ENCODE measurements at regions not wholly inside any gene's neighbourhood (a gene's known extent, or its start where the extent isn't known, plus 50 kb on each side); places are given as distances from the start of the nearest gene placed in this dataset.

DNA sequence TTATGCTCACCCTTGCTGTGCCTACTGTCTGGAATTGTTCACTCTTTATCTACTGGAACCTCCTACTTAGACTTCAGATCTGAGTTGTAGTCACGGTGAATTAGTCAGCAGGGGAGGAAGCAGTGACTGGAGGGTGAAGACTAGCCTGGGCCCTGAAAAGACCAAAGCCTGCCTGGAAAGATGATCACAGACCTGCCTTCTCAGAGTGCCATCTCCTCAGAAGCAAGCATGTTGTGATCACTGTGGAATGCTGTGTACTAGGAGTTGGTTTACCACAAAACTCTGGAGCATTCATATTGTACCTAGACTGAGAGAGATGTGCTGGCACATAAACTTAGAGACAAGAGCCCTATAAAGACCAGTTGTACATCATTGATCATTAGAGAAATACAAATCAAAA is 100.7 kb upstream of the SCN10A start:
- Histone ChIP-seq H3K4me1 (replicated peaks in 1 of 4; ENCODE audit: control insufficient read depth in 3 of 4, insufficient read depth in 4 of 4, low read length in 3 of 4) (no peaks in the 10 kb centered on the region), H2AK5ac (ENCODE audit: low read depth, low read length) (no peak overlapping the region), H2BK12ac (ENCODE audit: low read depth, low read length) (no peak overlapping the region), H3K79me2 (ENCODE audit: control insufficient read depth in 1 of 2, insufficient read depth in 2 of 2, low read length in 2 of 2) (no peaks in the 10 kb centered on the region), H2BK120ac (replicated peaks; ENCODE audit: low read depth, low read length) (no peak overlapping the region), H3K36me3 (ENCODE audit: control insufficient read depth in 2 of 4, insufficient read depth in 4 of 4, low read length in 3 of 4) (no peaks in the 10 kb centered on the region), H3K18ac (ENCODE audit: extremely low read depth, low read length) (no peak overlapping the region), H3K56ac (replicated peaks; ENCODE audit: insufficient read length, low read depth, low read length) (no peak overlapping the region), H4K8ac (ENCODE audit: extremely low read depth, insufficient read depth, low read length) (no peak overlapping the region), H4K20me1 (replicated peaks in 1 of 2; ENCODE audit: control insufficient read depth in 1 of 2, insufficient read depth in 2 of 2, low read length in 2 of 2) (peaks cover 0 to 1% of the 10 kb centered on the region in 2 experiments), H2BK20ac (ENCODE audit: low read length) (no peak overlapping the region), H3K9ac (replicated peaks in 1 of 4; ENCODE audit: extremely low read depth in 1 of 4, low read depth in 3 of 4, low read length in 3 of 4) (no peak overlapping the region), H3K79me1 (ENCODE audit: low read depth, low read length) (no peaks in the 10 kb centered on the region), H3K27ac (ENCODE audit: low read depth, low read length) (no peak overlapping the region), H3K4me2 (ENCODE audit: insufficient read depth in 1 of 2, low read depth in 2 of 2, low read length in 2 of 2) (no peak overlapping the region), H3K4me3 (ENCODE audit: extremely low read depth in 1 of 4, insufficient read depth in 2 of 4, low read depth in 3 of 4, low read length in 4 of 4) (no peak overlapping the region), H3K9me3 (ENCODE audit: insufficient read depth in 2 of 2, low read depth in 1 of 2, low read length in 1 of 2) (no peaks in the 10 kb centered on the region), H3K27me3 (replicated peaks in 1 of 4; ENCODE audit: control insufficient read depth in 3 of 4, extremely low read depth in 1 of 4, insufficient read depth in 3 of 4, low read length in 3 of 4) (no peaks in the 10 kb centered on the region), H3K23ac (ENCODE audit: insufficient read length) (no peak overlapping the region), H4K91ac (replicated peaks; ENCODE audit: insufficient read length, low read length) (no peak overlapping the region), H2BK5ac (ENCODE audit: low read depth, low read length) (no peak overlapping the region), H3K23me2 (ENCODE audit: low read depth, low read length) (no peaks in the 10 kb centered on the region; the same call in 1 of the 2 replicates), H2BK15ac (ENCODE audit: low read length) (no peak overlapping the region), H2AFZ (ENCODE audit: low read length) (no peak overlapping the region), H4K5ac (ENCODE audit: insufficient read length, low read depth, low read length) (no peak overlapping the region), H3K14ac (ENCODE audit: insufficient read length) (no peak overlapping the region), H3K4ac (replicated peaks; ENCODE audit: insufficient read length, low read depth, low read length) (no peak overlapping the region)
- DNase-seq (ENCODE audit: low read depth in 1 of 2, low spot score in 2 of 2) (no peak), FAIRE-seq (no peak)
- POLR2A ChIA-PET (ENCODE audit: partially characterized antibody): no interaction called here
- CTCF ChIA-PET (ENCODE audit: partially characterized antibody): interaction anchor here (1.0 kb wide), 1 partner anchor 44 kb away, joined by 3 read pairs; no protein-coding TSS in a partner anchor
- 76% methylated on average over 1 of the region's 1 CpG; no CpG with 5 or more reads in 1 of the 2 experiments for WGBS, 2 experiments (ENCODE audit: extremely low coverage in 1 of 2, insufficient coverage in 1 of 2, insufficient read length in 1 of 2, insufficient replicate concordance in 2 of 2, low coverage in 1 of 2, low lambda C conversion rate in 2 of 2, missing lambda C conversion rate in 1 of 2)
- no peak for TF ChIP-seq TCF12 (IDR thresholded peaks at IDR 0.05; ENCODE audit: low read depth, low read length)
- TF ChIP-seq KDM5A (IDR thresholded peaks at IDR 0.05; ENCODE audit: low read length): no peak

All from H1 (cell line).